ENCODE measurements at regions not wholly inside any gene's neighbourhood (a gene's known extent, or its start where the extent isn't known, plus 50 kb on each side); places are given as distances from the start of the nearest gene placed in this dataset.
"Not testable (repeated sequence)": the region's sequence is repeated elsewhere in the genome, so short reads cannot be mapped to it uniquely, and the experiment has no call there.

DNA sequence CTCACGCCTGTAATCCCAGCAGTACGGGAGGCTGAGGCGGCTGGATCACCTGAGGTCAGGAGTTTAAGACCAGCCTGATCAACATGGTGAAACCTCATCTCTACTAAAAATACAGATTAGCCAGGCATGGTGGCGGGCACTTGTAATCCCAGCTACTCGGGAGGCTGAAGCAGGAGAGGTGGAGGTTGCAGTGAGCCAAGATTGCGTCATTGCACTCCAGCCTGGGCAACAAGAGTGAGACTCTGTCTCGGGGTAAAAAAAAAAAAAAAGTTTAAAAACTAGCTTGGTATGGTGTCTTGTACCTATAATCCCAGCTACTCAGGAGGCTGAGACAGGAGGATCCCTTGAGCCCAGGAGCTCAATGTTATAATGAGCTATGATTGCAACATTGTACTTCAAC, 61.2 kb upstream of the TARDBP start:
- H2AK5ac ChIP-seq (ENCODE audit: low read depth, low read length); H3K9ac ChIP-seq (replicated peaks in 1 of 4; ENCODE audit: extremely low read depth in 1 of 4, low read depth in 3 of 4, low read length in 3 of 4); POLR2A ChIA-PET (ENCODE audit: partially characterized antibody); H3K4me1 ChIP-seq (replicated peaks in 1 of 4; ENCODE audit: control insufficient read depth in 3 of 4, insufficient read depth in 4 of 4, low read length in 3 of 4); H3K23ac ChIP-seq (ENCODE audit: insufficient read length); H2BK20ac ChIP-seq (ENCODE audit: low read length); H3K79me1 ChIP-seq (ENCODE audit: low read depth, low read length); H3K14ac ChIP-seq (ENCODE audit: insufficient read length); DNase-seq (ENCODE audit: low read depth in 1 of 2, low spot score in 2 of 2); H4K20me1 ChIP-seq (replicated peaks in 1 of 2; ENCODE audit: control insufficient read depth in 1 of 2, insufficient read depth in 2 of 2, low read length in 2 of 2); H2BK15ac ChIP-seq (ENCODE audit: low read length); H4K5ac ChIP-seq (ENCODE audit: insufficient read length, low read depth, low read length); H3K27me3 ChIP-seq (replicated peaks in 1 of 4; ENCODE audit: control insufficient read depth in 3 of 4, extremely low read depth in 1 of 4, insufficient read depth in 3 of 4, low read length in 3 of 4); H3K56ac ChIP-seq (replicated peaks; ENCODE audit: insufficient read length, low read depth, low read length); H2BK5ac ChIP-seq (ENCODE audit: low read depth, low read length); H3K18ac ChIP-seq (ENCODE audit: extremely low read depth, low read length); H3K4me2 ChIP-seq (ENCODE audit: insufficient read depth in 1 of 2, low read depth in 2 of 2, low read length in 2 of 2); H3K79me2 ChIP-seq (ENCODE audit: control insufficient read depth in 1 of 2, insufficient read depth in 2 of 2, low read length in 2 of 2); H3K4me3 ChIP-seq (ENCODE audit: extremely low read depth in 1 of 4, insufficient read depth in 2 of 4, low read depth in 3 of 4, low read length in 4 of 4); H4K8ac ChIP-seq (ENCODE audit: extremely low read depth, insufficient read depth, low read length); H3K4ac ChIP-seq (replicated peaks; ENCODE audit: insufficient read length, low read depth, low read length); H3K23me2 ChIP-seq (ENCODE audit: low read depth, low read length); H4K91ac ChIP-seq (replicated peaks; ENCODE audit: insufficient read length, low read length); H2AFZ ChIP-seq (ENCODE audit: low read length); H3K27ac ChIP-seq (ENCODE audit: low read depth, low read length); H2BK12ac ChIP-seq (ENCODE audit: low read depth, low read length); H3K36me3 ChIP-seq (ENCODE audit: control insufficient read depth in 2 of 4, insufficient read depth in 4 of 4, low read length in 3 of 4); H3K9me3 ChIP-seq (ENCODE audit: insufficient read depth in 2 of 2, low read depth in 1 of 2, low read length in 1 of 2); FAIRE-seq; H2BK120ac ChIP-seq (replicated peaks; ENCODE audit: low read depth, low read length): not testable (repeated sequence)
- CTCF ChIA-PET (ENCODE audit: partially characterized antibody): interaction anchor here (1.0 to 4.9 kb wide), 4 partner anchors 9 to 194 kb away, joined by 3 to 29 read pairs (median 4); no protein-coding TSS in a partner anchor
- WGBS, 2 experiments (ENCODE audit: extremely low coverage in 1 of 2, insufficient coverage in 1 of 2, insufficient read length in 1 of 2, insufficient replicate concordance in 2 of 2, low coverage in 1 of 2, low lambda C conversion rate in 2 of 2, missing lambda C conversion rate in 1 of 2): 86% methylated on average over 7 of the region's 7 CpGs; no CpG with 5 or more reads in 1 of the 2 experiments

All from H1 (cell line).